ENCODE measurements at regions not wholly inside any gene's neighbourhood (a gene's known extent, or its start where the extent isn't known, plus 50 kb on each side); places are given as distances from the start of the nearest gene placed in this dataset.
"Not testable (repeated sequence)": the region's sequence is repeated elsewhere in the genome, so short reads cannot be mapped to it uniquely, and the experiment has no call there.

GRCh38 chr13:24931450-24932251, 164.3 kb upstream of the PABPC3 start:
- no peak for DNase-seq

GRCh38 chr13:24933106-24934023, 162.6 kb upstream of the PABPC3 start:
- not testable (repeated sequence) for DNase-seq

- not testable (repeated sequence) for DNase-seq
These were observed 161.9 kb upstream of the PABPC3 start for GRCh38 chr13:24934024-24934385.

GRCh38 chr13:24938966-24939365, 157.0 kb upstream of the PABPC3 start:
- DNase-seq: no peak

GRCh38 chr13:24941023-24941713, 154.8 kb upstream of the PABPC3 start:
- not testable (repeated sequence) for DNase-seq

GRCh38 chr13:24943136-24943535, 152.8 kb upstream of the PABPC3 start:
- DNase-seq: no peak

GRCh38 chr13:24944073-24944472, 151.9 kb upstream of the PABPC3 start:
- DNase-seq: not testable (repeated sequence)

- DNase-seq: not testable (repeated sequence)
These were observed 147.0 kb upstream of the PABPC3 start for GRCh38 chr13:24948977-24949376.

GRCh38 chr13:24950611-24951010, 145.3 kb upstream of the PABPC3 start:
- not testable (repeated sequence) for DNase-seq

- DNase-seq: not testable (repeated sequence)
These were observed 128.0 kb upstream of the PABPC3 start for GRCh38 chr13:24967970-24968369.

- not testable (repeated sequence) for DNase-seq
These were observed 127.5 kb upstream of the PABPC3 start for GRCh38 chr13:24968416-24968815.

GRCh38 chr13:24973102-24973501, 122.8 kb upstream of the PABPC3 start:
- DNase-seq: not testable (repeated sequence)

GRCh38 chr13:24981181-24981803, 114.6 kb upstream of the PABPC3 start:
- not testable (repeated sequence) for DNase-seq

- no peak for DNase-seq
These were observed 113.5 kb upstream of the PABPC3 start for GRCh38 chr13:24982333-24982999.

GRCh38 chr13:24983094-24983493, 112.8 kb upstream of the PABPC3 start:
- no peak for DNase-seq

GRCh38 chr13:24984134-24984533, 111.8 kb upstream of the PABPC3 start:
- no peak for DNase-seq

GRCh38 chr13:24985107-24985506, 110.8 kb upstream of the PABPC3 start:
- DNase-seq: no peak

GRCh38 chr13:24985896-24986295, 110.0 kb upstream of the PABPC3 start:
- no peak for DNase-seq

- DNase-seq: no peak
These were observed 109.1 kb upstream of the PABPC3 start for GRCh38 chr13:24986826-24987225.

- not testable (repeated sequence) for DNase-seq
These were observed 106.0 kb upstream of the PABPC3 start for GRCh38 chr13:24989959-24990358.

GRCh38 chr13:24992946-24993345, 103.0 kb upstream of the PABPC3 start:
- not testable (repeated sequence) for DNase-seq

- peak; percentile 23 for DNase-seq
These were observed 100.6 kb upstream of the PABPC3 start for GRCh38 chr13:24995225-24995804.

Measured in effector CD8-positive, alpha-beta T cell (primary cell).